ENCODE measurements at regions not wholly inside any gene's neighbourhood (a gene's known extent, or its start where the extent isn't known, plus 50 kb on each side); places are given as distances from the start of the nearest gene placed in this dataset.

GRCh38 chr12:23245186-23245585 lies 620.2 kb downstream of the ETNK1 start:
- H4K8ac ChIP-seq (ENCODE audit: low read depth in 2 of 2, low read length in 2 of 2): no peak overlapping the region
- H3K36me3 ChIP-seq (ENCODE audit: control insufficient read depth, insufficient read depth, low read length): no peaks in the 10 kb centered on the region
- no peak overlapping the region for H3K23ac ChIP-seq (ENCODE audit: low read depth, low read length)
- H2BK15ac ChIP-seq (ENCODE audit: low read depth, low read length): no peak overlapping the region
- H4K20me1 ChIP-seq (ENCODE audit: insufficient read depth, low read length): no peaks in the 10 kb centered on the region
- no peaks in the 10 kb centered on the region for H3K4me1 ChIP-seq (ENCODE audit: control insufficient read depth, insufficient read depth, low read length)
- DNase-seq (no peak), ATAC-seq (ENCODE audit: low read depth) (no peak)
- H4K5ac ChIP-seq (ENCODE audit: low read depth, low read length): no peak overlapping the region
- H3K27ac ChIP-seq (ENCODE audit: insufficient read depth, low read length): no peak overlapping the region
- H3K56ac ChIP-seq (ENCODE audit: extremely low read depth, insufficient read depth, low read length): no peak overlapping the region
- no peak overlapping the region for H3K4me3 ChIP-seq (ENCODE audit: insufficient read depth, low read depth, low read length)
- H3K9ac ChIP-seq (ENCODE audit: low read depth, low read length): no peak overlapping the region
- no peak overlapping the region for H3K18ac ChIP-seq (ENCODE audit: low read depth, low read length)
- H2AFZ ChIP-seq (replicated peaks; ENCODE audit: low read length, poor library complexity): no peak overlapping the region
- no peaks in the 10 kb centered on the region for H3K9me1 ChIP-seq (ENCODE audit: insufficient read depth, low read length)
- H3K4me2 ChIP-seq (ENCODE audit: low read depth, low read length): no peak overlapping the region
- no peak overlapping the region for H2BK120ac ChIP-seq (ENCODE audit: low read depth, low read length)
- dilution Hi-C loops (cut with HindIII; ENCODE audit: low sequenced_read_pairs, unreplicated experiment): no loop called here
- CTCF ChIA-PET: no interaction called here
- no peaks in the 10 kb centered on the region for H3K27me3 ChIP-seq (ENCODE audit: control insufficient read depth, insufficient read depth, low read length)
- BruUV-seq (replicated peaks): no TSS peak
- no peak overlapping the region for H3K14ac ChIP-seq (replicated peaks; ENCODE audit: low read depth, low read length)
- H2BK5ac ChIP-seq (ENCODE audit: low read depth, low read length, poor library complexity, severe bottlenecking): no peak overlapping the region
- intact Hi-C loops (cut with micrococcal nuclease): no loop called here
- no peak for TF ChIP-seq BHLHE40 (IDR thresholded peaks at IDR 0.05; ENCODE audit: low read depth, low read length)
- no peak for TF ChIP-seq SMC3 (IDR thresholded peaks at IDR 0.05; ENCODE audit: low read depth, low read length)
- TF ChIP-seq MXI1 (IDR thresholded peaks at IDR 0.05; ENCODE audit: borderline replicate concordance, low read depth, low read length): no peak
- no CpG with 5 or more reads among the region's 2 CpGs for WGBS, 2 experiments (ENCODE audit: extremely low coverage in 2 of 2, insufficient read length in 1 of 2)
- H2AK9ac ChIP-seq (replicated peaks; ENCODE audit: low read depth, low read length, poor library complexity): no peak overlapping the region
- H3K4ac ChIP-seq (ENCODE audit: low read depth, low read length): no peak overlapping the region
- POLR2A ChIA-PET (ENCODE audit: unreplicated experiment): no interaction called here
- H2AK5ac ChIP-seq (ENCODE audit: low read depth, low read length): no peak overlapping the region
- no peaks in the 10 kb centered on the region for H3K79me1 ChIP-seq (ENCODE audit: low read depth in 1 of 2, low read length in 2 of 2)
- no peak overlapping the region for H2BK20ac ChIP-seq (ENCODE audit: low read depth, low read length)
- H4K91ac ChIP-seq (ENCODE audit: insufficient read depth, low read depth, low read length): no peak overlapping the region
- no peaks in the 10 kb centered on the region for H3K9me3 ChIP-seq (ENCODE audit: control insufficient read depth, insufficient read depth, low read length)
- in situ Hi-C loops (cut with MboI; ENCODE audit: low sequenced_read_pairs): no loop called here
